PC-9 (cell line): ENCODE measurements at regions not wholly inside any gene's neighbourhood (a gene's known extent, or its start where the extent isn't known, plus 50 kb on each side); places are given as distances from the start of the nearest gene placed in this dataset.

ENCODE experiments used
- EZH2 ChIP-seq: fragments of 200-600 bp; sonication (generic); IDR thresholded peaks from 2 replicates; pipeline ENCODE4 v1.8.0; 2017; ENCODE audit warnings: antibody characterized with exemption, low read depth
- TF ChIP-seq, protein P1 (sequence below): fragments of 200-600 bp; sonication (generic); conservative IDR thresholded peaks from 2 replicates; pipeline ENCODE4 v1.6.1; 2017; ENCODE audit warnings: mixed run types, antibody characterized with exemption, mild to moderate bottlenecking, moderate library complexity

DNA sequence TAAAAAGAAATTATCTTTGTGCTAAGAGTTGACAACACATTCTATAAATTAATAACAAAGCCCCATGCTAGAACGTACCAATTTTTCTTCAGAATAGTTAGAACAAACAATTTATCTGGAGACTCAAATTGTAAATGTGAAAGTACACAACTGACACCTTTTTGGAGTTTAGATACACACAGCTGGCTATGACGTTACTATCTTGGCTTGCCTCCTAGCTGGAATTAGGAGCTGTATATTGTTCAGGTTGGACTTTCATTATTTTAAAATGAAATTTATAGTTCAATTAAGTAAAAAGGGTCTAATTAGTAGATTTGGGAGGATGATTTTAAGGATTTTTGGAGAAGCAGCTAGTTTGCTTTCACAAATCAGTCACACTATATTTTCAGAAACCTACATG is 393.9 kb upstream of the RIOK2 start:
- TF ChIP-seq, protein P1, sequence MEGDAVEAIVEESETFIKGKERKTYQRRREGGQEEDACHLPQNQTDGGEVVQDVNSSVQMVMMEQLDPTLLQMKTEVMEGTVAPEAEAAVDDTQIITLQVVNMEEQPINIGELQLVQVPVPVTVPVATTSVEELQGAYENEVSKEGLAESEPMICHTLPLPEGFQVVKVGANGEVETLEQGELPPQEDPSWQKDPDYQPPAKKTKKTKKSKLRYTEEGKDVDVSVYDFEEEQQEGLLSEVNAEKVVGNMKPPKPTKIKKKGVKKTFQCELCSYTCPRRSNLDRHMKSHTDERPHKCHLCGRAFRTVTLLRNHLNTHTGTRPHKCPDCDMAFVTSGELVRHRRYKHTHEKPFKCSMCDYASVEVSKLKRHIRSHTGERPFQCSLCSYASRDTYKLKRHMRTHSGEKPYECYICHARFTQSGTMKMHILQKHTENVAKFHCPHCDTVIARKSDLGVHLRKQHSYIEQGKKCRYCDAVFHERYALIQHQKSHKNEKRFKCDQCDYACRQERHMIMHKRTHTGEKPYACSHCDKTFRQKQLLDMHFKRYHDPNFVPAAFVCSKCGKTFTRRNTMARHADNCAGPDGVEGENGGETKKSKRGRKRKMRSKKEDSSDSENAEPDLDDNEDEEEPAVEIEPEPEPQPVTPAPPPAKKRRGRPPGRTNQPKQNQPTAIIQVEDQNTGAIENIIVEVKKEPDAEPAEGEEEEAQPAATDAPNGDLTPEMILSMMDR: no peak
- TF ChIP-seq EZH2: no peak
